Stimulated activated CD8-positive, alpha-beta memory T cell treated with anti-CD3 and anti-CD28 coated beads, Interleukin-15, amount 100 ng/mL, for 48 hours (primary cell): ENCODE measurements at regions not wholly inside any gene's neighbourhood (a gene's known extent, or its start where the extent isn't known, plus 50 kb on each side); places are given as distances from the start of the nearest gene placed in this dataset.
"Not testable (repeated sequence)": the region's sequence is repeated elsewhere in the genome, so short reads cannot be mapped to it uniquely, and the experiment has no call there.

Experiments used
- DNase-seq, 2 donors: peaks; one replicate each; pipeline ENCODE4 v3.0.0-alpha.2; 2020; ENCODE audit warnings: low read depth in 2 of 2

- DNase-seq = no peak
Measured at GRCh38 chr12:7591531-7591930, 74.2 kb downstream of the APOBEC1 start.

- DNase-seq = not testable (repeated sequence)
Measured at GRCh38 chr12:7590085-7590484, 75.6 kb downstream of the APOBEC1 start.

GRCh38 chr12:7588742-7589329, 76.9 kb downstream of the APOBEC1 start:
- peak in 1 of 2 donors; percentile 16 for DNase-seq

- DNase-seq = peak in 1 of 2 donors; percentile 6
Measured at GRCh38 chr12:7584137-7584536, 80.6 kb upstream of the CD163 start.

DNA sequence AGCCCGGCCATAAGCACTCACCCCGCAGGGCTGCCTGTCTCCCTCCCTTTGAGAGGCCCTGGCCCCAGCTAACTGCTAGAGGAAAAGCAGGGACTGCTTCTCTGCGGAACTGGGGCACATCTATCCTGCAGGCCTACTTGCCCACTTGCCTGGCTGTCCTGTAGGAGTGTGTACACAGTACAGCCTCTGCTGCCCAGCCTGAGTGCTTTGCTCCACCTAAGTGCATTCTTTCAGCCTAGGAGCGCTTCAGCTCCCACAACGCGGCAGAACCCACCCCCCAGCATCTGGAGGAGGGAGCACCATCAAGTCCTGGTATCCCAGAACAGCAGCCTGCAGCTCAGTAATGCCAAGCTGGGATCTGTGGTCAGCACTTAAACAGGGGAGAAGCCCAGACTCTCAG, 79.9 kb upstream of the CD163 start:
- DNase-seq = no peak

DNA sequence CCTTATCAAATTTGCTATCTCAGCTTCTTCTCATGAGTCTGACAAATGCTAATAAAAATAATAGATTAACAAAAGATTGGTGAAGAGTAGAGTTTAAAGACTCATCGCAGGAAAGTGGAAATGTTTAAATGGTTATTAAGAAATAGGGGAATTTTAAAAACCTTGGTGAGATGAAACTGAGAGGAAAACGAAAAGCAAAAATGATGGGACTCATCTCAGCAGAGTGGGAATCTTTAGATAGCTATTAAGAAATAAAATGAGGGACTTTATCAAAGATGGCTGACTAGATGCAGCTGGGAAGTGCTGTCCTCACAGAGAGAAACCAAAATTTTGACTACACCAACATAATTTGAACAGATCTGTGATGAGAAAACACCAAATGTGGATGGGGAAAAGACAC, 79.2 kb upstream of the CD163 start:
- DNase-seq = no peak

- DNase-seq = no peak
Measured at GRCh38 chr12:7581625-7582024, 78.0 kb upstream of the CD163 start.

DNA sequence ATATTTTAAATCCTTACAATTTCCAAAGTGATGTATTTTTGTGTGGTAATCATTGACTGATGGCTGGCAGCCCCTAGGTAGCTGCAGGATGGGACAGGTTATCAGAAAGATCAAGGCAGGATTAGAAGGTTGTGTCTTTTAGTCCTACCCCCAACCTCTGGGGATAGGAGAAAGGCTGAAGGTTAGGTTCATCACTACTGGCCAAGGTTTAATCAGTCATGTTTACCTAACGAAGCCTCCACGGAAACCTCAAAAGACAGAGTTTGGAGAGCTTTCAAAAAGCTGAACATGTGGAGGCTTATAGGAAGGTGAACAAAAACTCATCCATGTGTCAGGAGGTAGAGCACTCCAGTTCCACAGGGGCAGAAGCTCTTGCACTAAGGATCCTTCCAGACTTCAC, 77.5 kb upstream of the CD163 start:
- DNase-seq = no peak

DNA sequence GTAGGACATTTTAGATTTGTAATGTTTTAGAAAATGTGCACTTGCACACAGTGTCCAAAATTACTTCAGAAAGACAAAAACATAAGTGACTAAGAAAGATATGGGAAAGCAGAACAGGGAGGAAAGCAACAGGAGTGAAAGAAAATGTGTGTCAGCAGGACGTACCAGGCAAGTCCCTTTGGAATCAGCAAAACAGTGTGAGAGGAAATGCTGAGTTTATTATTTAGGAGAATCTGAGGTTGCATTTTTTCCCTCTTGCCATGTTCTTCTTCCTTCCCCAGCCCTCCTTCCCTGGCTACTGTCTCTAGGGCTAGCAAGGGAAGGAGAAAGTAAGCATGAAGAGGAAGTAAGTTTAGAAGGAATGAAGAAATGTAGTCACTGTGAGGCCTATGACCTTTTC, 67.7 kb upstream of the CD163 start:
- no peak for DNase-seq

DNA sequence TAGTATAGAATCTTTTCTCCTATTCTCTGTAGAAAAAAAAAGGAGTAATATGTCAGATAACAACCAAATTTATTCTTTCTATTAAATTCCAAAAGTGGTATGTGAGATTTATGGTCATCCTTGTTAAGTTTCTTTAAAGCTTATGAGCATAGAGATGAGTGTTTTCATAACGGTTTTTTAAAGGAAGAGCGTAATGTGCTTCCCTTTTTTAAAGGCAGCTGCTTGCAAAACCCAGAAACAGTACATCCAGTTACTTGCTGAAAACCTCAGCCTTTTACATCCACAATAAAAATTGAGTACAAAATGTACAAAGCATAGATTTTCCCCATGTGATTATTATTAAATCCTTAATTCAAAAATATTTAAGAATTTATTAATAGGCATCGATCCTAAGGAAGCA, 53.6 kb upstream of the CD163 start:
- DNase-seq = no peak

- no peak for DNase-seq
Measured at GRCh38 chr12:7555752-7556151, 52.2 kb upstream of the CD163 start.

- DNase-seq = not testable (repeated sequence)
Measured at GRCh38 chr12:7554831-7555230, 51.3 kb upstream of the CD163 start.
